Keratinocyte (primary cell): ENCODE measurements at regions not wholly inside any gene's neighbourhood (a gene's known extent, or its start where the extent isn't known, plus 50 kb on each side); places are given as distances from the start of the nearest gene placed in this dataset.
A peak's percentile ranks its signal among the peaks of the same experiment; 100 is the strongest.

ENCODE experiments used
- DNase-seq: peaks from one replicate; pipeline ENCODE4 v3.0.0-alpha.2; 2011; ENCODE audit warnings: low read depth, missing footprints, low spot score
- FAIRE-seq: peaks from 2 replicates; lab custom pipeline; 2011; peaks lifted over from hg19 to GRCh38; lab: Jason Lieb, UNC
- H2AFZ ChIP-seq: 2 replicates; pipeline ENCODE4 v1.6.0; 2012; ENCODE audit warnings: low read length, control low read depth, inconsistent platforms; ENCODE audit not compliant: control insufficient read depth
- H3K27ac ChIP-seq: 2 replicates; pipeline ENCODE4 v1.5.1; 2011; ENCODE audit warnings: low read length; ENCODE audit not compliant: control insufficient read depth, insufficient read depth
- H3K27me3 ChIP-seq: 3 replicates; pipeline ENCODE4 v1.6.0; 2011; ENCODE audit warnings: low read length; ENCODE audit not compliant: control insufficient read depth, insufficient read depth; ENCODE audit errors: extremely low read depth
- H3K36me3 ChIP-seq, 2 experiments: 2 replicates in 1 of 2; 3 replicates in 1 of 2; pipeline ENCODE4 v1.5.1; 2011; ENCODE audit warnings: low read length in 2 of 2, mild to moderate bottlenecking in 1 of 2; ENCODE audit not compliant: control insufficient read depth in 2 of 2, insufficient read depth in 2 of 2; ENCODE audit errors: extremely low read depth in 1 of 2
- H3K4me1 ChIP-seq: 3 replicates; pipeline ENCODE4 v1.5.1; 2011; ENCODE audit warnings: low read length; ENCODE audit not compliant: control insufficient read depth, insufficient read depth; ENCODE audit errors: extremely low read depth
- H3K4me2 ChIP-seq: 3 replicates; pipeline ENCODE4 v1.6.0; 2011; ENCODE audit warnings: low read depth, low read length; ENCODE audit not compliant: control insufficient read depth, insufficient read depth; ENCODE audit errors: extremely low read depth
- H3K4me3 ChIP-seq, 3 experiments: fragments of 200-600 bp in 1 of 3; sonication (generic) in 1 of 3; 2 replicates in 2 of 3; 3 replicates in 1 of 3; pipeline ENCODE4 v1.5.1; 2011 to 2016; ENCODE audit warnings: low read length in 3 of 3, mild to moderate bottlenecking in 3 of 3, control low read depth in 2 of 3, inconsistent platforms in 1 of 3, low read depth in 1 of 3, mixed read lengths in 1 of 3, mixed run types in 1 of 3, moderate library complexity in 1 of 3; ENCODE audit not compliant: control insufficient read depth in 2 of 3, insufficient read depth in 2 of 3; ENCODE audit errors: extremely low read depth in 1 of 3
- H3K79me2 ChIP-seq: 2 replicates; pipeline ENCODE4 v1.6.0; 2012; ENCODE audit warnings: low read length; ENCODE audit not compliant: control insufficient read depth, insufficient read depth
- H3K9ac ChIP-seq: 3 replicates; pipeline ENCODE4 v1.6.0; 2011; ENCODE audit warnings: low read length; ENCODE audit not compliant: control insufficient read depth, insufficient read depth; ENCODE audit errors: extremely low read depth
- H3K9me1 ChIP-seq: 3 replicates; pipeline ENCODE4 v1.6.0; 2011; ENCODE audit warnings: low read length; ENCODE audit not compliant: control insufficient read depth, insufficient read depth; ENCODE audit errors: extremely low read depth
- H3K9me3 ChIP-seq: 2 replicates; pipeline ENCODE4 v1.5.1; 2012; ENCODE audit warnings: low read depth, low read length; ENCODE audit not compliant: control insufficient read depth
- H4K20me1 ChIP-seq: 3 replicates; pipeline ENCODE4 v1.6.0; 2011; ENCODE audit warnings: low read length; ENCODE audit not compliant: control insufficient read depth, insufficient read depth; ENCODE audit errors: extremely low read depth
- EZH2 ChIP-seq: IDR thresholded peaks from one replicate; pipeline ENCODE4 v1.6.1; 2012; ENCODE audit warnings: inconsistent platforms, mild to moderate bottlenecking, low read length, moderate library complexity
- dilution Hi-C: fragments of 300-500 bp; cut with MboI; formaldehyde crosslinking; loops from one replicate; pipeline ENCODE4 v1.7.0; 2020; ENCODE audit warnings: low sequenced_read_pairs; ENCODE audit not compliant: extremely low pct_ligation_motif_present
- TF ChIP-seq, protein P1 (sequence below), 3 experiments: IDR thresholded peaks in 1 of 3; conservative IDR thresholded peaks in 1 of 3; optimal IDR thresholded peaks in 1 of 3; 2 replicates in 2 of 3; 3 replicates in 1 of 3; pipeline versions ENCODE3 to v1.5.1; 2011; ENCODE audit warnings: low read length in 3 of 3, mild to moderate bottlenecking in 3 of 3, moderate library complexity in 2 of 3, control low read depth in 1 of 3, inconsistent platforms in 1 of 3; ENCODE audit not compliant: insufficient read depth in 2 of 3; ENCODE audit errors: extremely low read depth in 1 of 3

DNA sequence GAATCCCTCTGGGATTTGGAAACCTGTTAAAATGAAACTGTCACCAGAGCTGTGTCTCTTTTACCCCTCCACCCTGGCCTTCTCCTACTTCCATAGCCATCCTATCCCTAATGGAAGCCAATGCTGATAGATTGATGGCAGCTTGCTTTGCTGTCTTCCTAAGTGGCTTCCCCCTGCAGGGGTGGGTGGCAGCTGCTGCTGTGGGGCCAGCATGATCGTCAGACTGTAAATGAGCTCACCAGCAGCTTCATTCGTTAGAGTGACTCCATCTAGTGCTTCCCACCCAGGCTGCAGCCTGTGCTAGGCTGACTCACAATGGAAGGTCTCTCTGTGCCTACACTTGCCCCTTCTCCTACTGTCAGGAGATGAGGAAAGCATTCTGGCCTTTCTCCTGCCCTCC, 311.0 kb downstream of the BUD13 start:
- no peak overlapping the region for H3K9ac ChIP-seq
- H3K4me3 ChIP-seq, result no peak overlapping the region
- DNase-seq, result no peak
- H4K20me1 ChIP-seq, result no peaks in the 10 kb centered on the region
- TF ChIP-seq, protein P1, sequence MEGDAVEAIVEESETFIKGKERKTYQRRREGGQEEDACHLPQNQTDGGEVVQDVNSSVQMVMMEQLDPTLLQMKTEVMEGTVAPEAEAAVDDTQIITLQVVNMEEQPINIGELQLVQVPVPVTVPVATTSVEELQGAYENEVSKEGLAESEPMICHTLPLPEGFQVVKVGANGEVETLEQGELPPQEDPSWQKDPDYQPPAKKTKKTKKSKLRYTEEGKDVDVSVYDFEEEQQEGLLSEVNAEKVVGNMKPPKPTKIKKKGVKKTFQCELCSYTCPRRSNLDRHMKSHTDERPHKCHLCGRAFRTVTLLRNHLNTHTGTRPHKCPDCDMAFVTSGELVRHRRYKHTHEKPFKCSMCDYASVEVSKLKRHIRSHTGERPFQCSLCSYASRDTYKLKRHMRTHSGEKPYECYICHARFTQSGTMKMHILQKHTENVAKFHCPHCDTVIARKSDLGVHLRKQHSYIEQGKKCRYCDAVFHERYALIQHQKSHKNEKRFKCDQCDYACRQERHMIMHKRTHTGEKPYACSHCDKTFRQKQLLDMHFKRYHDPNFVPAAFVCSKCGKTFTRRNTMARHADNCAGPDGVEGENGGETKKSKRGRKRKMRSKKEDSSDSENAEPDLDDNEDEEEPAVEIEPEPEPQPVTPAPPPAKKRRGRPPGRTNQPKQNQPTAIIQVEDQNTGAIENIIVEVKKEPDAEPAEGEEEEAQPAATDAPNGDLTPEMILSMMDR (optimal IDR thresholded peaks at IDR 0.05 in 1 of 3, IDR thresholded peaks at IDR 0.05 in 1 of 3, conservative IDR thresholded peaks at IDR 0.05 in 1 of 3; ENCODE audit: extremely low read depth in 1 of 3, insufficient read depth in 2 of 3, low read length in 3 of 3), result peak in 1 of 3 experiments; percentile 38
- no peak for TF ChIP-seq EZH2
- H3K9me1 ChIP-seq, result no peaks in the 10 kb centered on the region
- no peaks in the 10 kb centered on the region for H3K36me3 ChIP-seq
- H3K4me1 ChIP-seq, result no peaks in the 10 kb centered on the region
- no peaks in the 10 kb centered on the region for H3K9me3 ChIP-seq
- H3K79me2 ChIP-seq, result no peaks in the 10 kb centered on the region
- no peak overlapping the region for H3K27ac ChIP-seq
- dilution Hi-C loops, result no loop called here
- peaks cover 8% of the 10 kb centered on the region for H3K27me3 ChIP-seq
- H2AFZ ChIP-seq, result no peak overlapping the region
- no peak for FAIRE-seq
- no peak overlapping the region for H3K4me2 ChIP-seq

DNA sequence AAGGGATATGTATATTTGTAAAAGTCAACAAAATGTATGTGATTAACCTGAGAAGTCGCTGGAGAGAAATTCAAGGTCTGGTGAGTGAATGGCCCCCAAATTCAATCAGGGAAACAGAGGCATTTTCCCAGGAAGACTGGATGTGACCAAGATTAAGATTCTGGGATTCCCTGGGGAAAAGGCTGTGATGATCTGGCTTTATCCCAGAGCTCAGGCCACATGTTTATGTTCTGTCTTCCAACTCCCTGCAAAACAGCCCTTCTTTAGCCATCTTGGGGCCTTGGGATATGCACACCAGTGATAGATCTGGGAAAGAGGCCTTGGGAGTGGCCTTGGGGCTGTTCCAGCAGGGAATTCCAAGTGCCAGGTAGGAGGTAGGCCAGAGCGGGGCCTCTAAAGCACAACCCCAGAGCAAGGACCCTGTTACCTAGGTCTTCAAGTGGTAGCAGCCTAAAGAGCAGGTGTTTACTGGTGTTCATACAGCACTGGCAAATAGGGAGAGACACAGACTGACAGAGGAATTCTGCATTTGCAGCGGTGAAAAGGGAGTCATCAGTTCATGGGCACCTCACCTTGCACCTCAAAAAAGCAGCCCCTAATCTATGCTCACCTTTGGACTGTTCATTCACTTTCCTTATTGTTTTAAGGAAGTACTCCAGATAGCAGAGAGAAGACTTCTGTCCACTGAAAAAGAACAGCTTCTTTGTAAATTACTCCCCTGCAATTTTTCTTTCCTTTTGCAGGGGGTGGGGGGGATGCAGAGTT, 312.4 kb downstream of the BUD13 start:
- no peak overlapping the region for H3K9ac ChIP-seq
- dilution Hi-C loops, result no loop called here
- no peaks in the 10 kb centered on the region for H3K79me2 ChIP-seq
- no peaks in the 10 kb centered on the region for H4K20me1 ChIP-seq
- H3K4me2 ChIP-seq, result no peak overlapping the region
- no peaks in the 10 kb centered on the region for H3K36me3 ChIP-seq
- no peak overlapping the region for H3K4me3 ChIP-seq
- TF ChIP-seq, protein P1 (optimal IDR thresholded peaks at IDR 0.05 in 1 of 3, IDR thresholded peaks at IDR 0.05 in 1 of 3, conservative IDR thresholded peaks at IDR 0.05 in 1 of 3; ENCODE audit: extremely low read depth in 1 of 3, insufficient read depth in 2 of 3, low read length in 3 of 3), result no peak
- no peak for TF ChIP-seq EZH2
- H3K9me3 ChIP-seq, result no peaks in the 10 kb centered on the region
- no peaks in the 10 kb centered on the region for H3K9me1 ChIP-seq
- peaks cover 6% of the 10 kb centered on the region for H3K27me3 ChIP-seq
- no peak overlapping the region for H3K27ac ChIP-seq
- DNase-seq (no peak), FAIRE-seq (no peak)
- no peaks in the 10 kb centered on the region for H3K4me1 ChIP-seq
- no peak overlapping the region for H2AFZ ChIP-seq
